Peyer's patch (tissue), 4 donors: ENCODE measurements at regions not wholly inside any gene's neighbourhood (a gene's known extent, or its start where the extent isn't known, plus 50 kb on each side); places are given as distances from the start of the nearest gene placed in this dataset.

Experiments
- DNase-seq, 3 donors: peaks; one replicate each; pipeline ENCODE4 v3.0.0-alpha.2; 2017 to 2019
- H3K27ac ChIP-seq, 4 donors: fragments of 200-600 bp; sonication (generic); one replicate each; pipeline ENCODE4 v1.5.1; 2016 to 2019
- H3K27me3 ChIP-seq, 2 donors: fragments of 200-600 bp; sonication (generic); one replicate each; pipeline ENCODE4 v1.5.1; 2019
- H3K36me3 ChIP-seq, 3 donors: fragments of 200-600 bp; sonication (generic); one replicate each; pipeline ENCODE4 v1.5.1; 2016 to 2019
- H3K4me1 ChIP-seq, 4 donors: fragments of 200-600 bp; sonication (generic); one replicate each; pipeline ENCODE4 v1.5.1; 2016 to 2019
- H3K4me3 ChIP-seq, 4 donors: fragments of 200-600 bp; sonication (generic); 1 replicate in 3 of 4; 2 replicates in 1 of 4; pipeline ENCODE4 v1.5.1; 2016 to 2019; ENCODE audit warnings: mild to moderate bottlenecking in 1 of 4
- H3K9me3 ChIP-seq, 4 donors: fragments of 200-600 bp; sonication (generic); one replicate each; pipeline ENCODE4 v1.5.1; 2016 to 2019; ENCODE audit warnings: mild to moderate bottlenecking in 1 of 4
- CTCF ChIP-seq, 6 experiments: fragments of 450-650 bp in 4 of 6; fragments of 200-600 bp in 2 of 6; sonication (generic) in 1 of 6; IDR thresholded peaks; one replicate each; pipeline ENCODE4 v1.5.1; 2017 to 2019; ENCODE audit warnings: antibody characterized with exemption in 6 of 6, mild to moderate bottlenecking in 3 of 6, moderate library complexity in 1 of 6
- POLR2A ChIP-seq, 2 donors: fragments of 450-650 bp; IDR thresholded peaks; one replicate each; pipeline ENCODE4 v1.5.1; 2017; ENCODE audit warnings: antibody characterized with exemption in 2 of 2, mild to moderate bottlenecking in 2 of 2, moderate library complexity in 2 of 2

- DNase-seq = no peak
- Histone ChIP-seq H3K36me3 (no peaks in the 10 kb centered on the region), H3K4me1 (no peaks in the 10 kb centered on the region), H3K27ac (no peak overlapping the region), H3K4me3 (no peak overlapping the region), H3K27me3 (no peaks in the 10 kb centered on the region), H3K9me3 (peaks cover 0 to 4% (median 0%) of the 10 kb centered on the region in 4 donors)
- TF ChIP-seq POLR2A (IDR thresholded peaks at IDR 0.05) (no peak), CTCF (IDR thresholded peaks at IDR 0.05) (no peak)
These were observed 674.7 kb downstream of the TBC1D22A start for GRCh38 chr22:47437110-47437509.

GRCh38 chr22:47435826-47436225 is 673.4 kb downstream of the TBC1D22A start:
- H3K4me1 ChIP-seq = no peaks in the 10 kb centered on the region
- H3K27me3 ChIP-seq = no peaks in the 10 kb centered on the region
- TF ChIP-seq POLR2A (IDR thresholded peaks at IDR 0.05) (no peak), CTCF (IDR thresholded peaks at IDR 0.05) (no peak)
- peaks cover 0 to 4% (median 0%) of the 10 kb centered on the region in 4 donors for H3K9me3 ChIP-seq
- no peaks in the 10 kb centered on the region for H3K36me3 ChIP-seq
- no peak for DNase-seq
- no peak overlapping the region for H3K4me3 ChIP-seq
- H3K27ac ChIP-seq = no peak overlapping the region

GRCh38 chr22:47435204-47435487 is 672.7 kb downstream of the TBC1D22A start:
- H3K9me3 ChIP-seq = peaks cover 0 to 2% (median 0%) of the 10 kb centered on the region in 4 donors
- no peaks in the 10 kb centered on the region for H3K27me3 ChIP-seq
- H3K27ac ChIP-seq = no peak overlapping the region
- no peak for DNase-seq
- H3K4me1 ChIP-seq = no peaks in the 10 kb centered on the region
- TF ChIP-seq POLR2A (IDR thresholded peaks at IDR 0.05) = no peak
- no peak for TF ChIP-seq CTCF (IDR thresholded peaks at IDR 0.05)
- H3K4me3 ChIP-seq = no peak overlapping the region
- no peaks in the 10 kb centered on the region for H3K36me3 ChIP-seq

GRCh38 chr22:47434336-47435203 is 672.1 kb downstream of the TBC1D22A start:
- Histone ChIP-seq H3K36me3 (no peaks in the 10 kb centered on the region), H3K27me3 (no peaks in the 10 kb centered on the region), H3K4me3 (no peak overlapping the region), H3K27ac (no peak overlapping the region), H3K4me1 (no peaks in the 10 kb centered on the region), H3K9me3 (no peaks in the 10 kb centered on the region)
- DNase-seq = no peak
- TF ChIP-seq CTCF (IDR thresholded peaks at IDR 0.05) (no peak), POLR2A (IDR thresholded peaks at IDR 0.05) (no peak)

- no peaks in the 10 kb centered on the region for H3K36me3 ChIP-seq
- no peak overlapping the region for H3K4me3 ChIP-seq
- no peak overlapping the region for H3K27ac ChIP-seq
- no peak for DNase-seq
- TF ChIP-seq CTCF (IDR thresholded peaks at IDR 0.05) (no peak), POLR2A (IDR thresholded peaks at IDR 0.05) (no peak)
- no peaks in the 10 kb centered on the region for H3K4me1 ChIP-seq
- no peaks in the 10 kb centered on the region for H3K9me3 ChIP-seq
- H3K27me3 ChIP-seq = no peaks in the 10 kb centered on the region
These were observed 671.2 kb downstream of the TBC1D22A start for GRCh38 chr22:47433627-47434026.
